ENCODE measurements at regions not wholly inside any gene's neighbourhood (a gene's known extent, or its start where the extent isn't known, plus 50 kb on each side); places are given as distances from the start of the nearest gene placed in this dataset.

GRCh38 chr10:23585666-23586065 lies 146.8 kb downstream of the OTUD1 start:
- TF ChIP-seq CTCF (IDR thresholded peaks at IDR 0.05) (no peak), EP300 (IDR thresholded peaks at IDR 0.05) (no peak), POLR2A (IDR thresholded peaks at IDR 0.05) (no peak)

All from tibial nerve (tissue), 4 donors.